Right atrium auricular region (tissue), 2 donors: ENCODE measurements at regions not wholly inside any gene's neighbourhood (a gene's known extent, or its start where the extent isn't known, plus 50 kb on each side); places are given as distances from the start of the nearest gene placed in this dataset.

ENCODE experiments used
- DNase-seq: peaks from one replicate; pipeline ENCODE4 v3.0.0-alpha.2; 2019; ENCODE audit warnings: low spot score
- H3K27ac ChIP-seq, 2 donors: fragments of 200-600 bp; sonication (generic); 1 replicate in 1 of 2; 2 replicates in 1 of 2; pipeline ENCODE4 v1.5.1; 2016 to 2019
- H3K27me3 ChIP-seq, 2 donors: fragments of 200-600 bp; sonication (generic); one replicate each; pipeline versions ENCODE4 v1.5.1 to v1.6.0; 2017 to 2019
- H3K36me3 ChIP-seq: fragments of 200-600 bp; sonication (generic); one replicate; pipeline ENCODE4 v1.5.1; 2016
- H3K4me1 ChIP-seq, 2 donors: fragments of 200-600 bp; sonication (generic); one replicate each; pipeline versions ENCODE4 v1.5.1 to v1.6.0; 2017 to 2019
- H3K4me3 ChIP-seq, 2 donors: fragments of 200-600 bp; sonication (generic); 1 replicate in 1 of 2; 2 replicates in 1 of 2; pipeline ENCODE4 v1.5.1; 2017 to 2019; ENCODE audit warnings: mild to moderate bottlenecking in 1 of 2, moderate library complexity in 1 of 2
- H3K9me3 ChIP-seq, 2 donors: fragments of 200-600 bp; sonication (generic); one replicate each; pipeline ENCODE4 v1.5.1; 2019
- TF ChIP-seq, protein P1 (sequence below), 2 donors: fragments of 200-600 bp; sonication (generic); IDR thresholded peaks; one replicate each; pipeline ENCODE4 v1.5.1; 2019; ENCODE audit warnings: antibody characterized with exemption in 2 of 2

DNA sequence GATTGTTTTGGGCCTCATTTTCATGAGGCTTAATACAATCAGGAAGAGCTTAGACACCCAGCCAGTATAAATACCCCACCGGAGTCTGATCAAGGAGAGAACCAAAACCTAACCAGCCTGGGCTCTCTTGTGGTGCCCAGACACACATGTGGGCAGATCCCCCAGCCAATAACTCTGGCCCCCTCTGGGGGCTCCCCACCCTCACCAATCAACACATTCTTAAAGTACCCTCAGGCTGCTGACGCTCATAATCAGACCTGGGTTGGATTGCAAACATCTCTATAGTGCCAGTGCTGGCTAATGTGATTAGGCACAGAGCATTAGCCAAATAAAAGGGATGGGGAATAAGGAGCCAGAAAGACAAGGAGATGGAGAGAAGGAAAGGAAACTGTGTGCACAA is 329.6 kb downstream of the BCL11A start:
- H3K4me3 ChIP-seq: no peak overlapping the region
- no peaks in the 10 kb centered on the region for H3K4me1 ChIP-seq
- DNase-seq: no peak
- H3K36me3 ChIP-seq: no peaks in the 10 kb centered on the region
- H3K27me3 ChIP-seq: no peaks in the 10 kb centered on the region
- TF ChIP-seq, protein P1, sequence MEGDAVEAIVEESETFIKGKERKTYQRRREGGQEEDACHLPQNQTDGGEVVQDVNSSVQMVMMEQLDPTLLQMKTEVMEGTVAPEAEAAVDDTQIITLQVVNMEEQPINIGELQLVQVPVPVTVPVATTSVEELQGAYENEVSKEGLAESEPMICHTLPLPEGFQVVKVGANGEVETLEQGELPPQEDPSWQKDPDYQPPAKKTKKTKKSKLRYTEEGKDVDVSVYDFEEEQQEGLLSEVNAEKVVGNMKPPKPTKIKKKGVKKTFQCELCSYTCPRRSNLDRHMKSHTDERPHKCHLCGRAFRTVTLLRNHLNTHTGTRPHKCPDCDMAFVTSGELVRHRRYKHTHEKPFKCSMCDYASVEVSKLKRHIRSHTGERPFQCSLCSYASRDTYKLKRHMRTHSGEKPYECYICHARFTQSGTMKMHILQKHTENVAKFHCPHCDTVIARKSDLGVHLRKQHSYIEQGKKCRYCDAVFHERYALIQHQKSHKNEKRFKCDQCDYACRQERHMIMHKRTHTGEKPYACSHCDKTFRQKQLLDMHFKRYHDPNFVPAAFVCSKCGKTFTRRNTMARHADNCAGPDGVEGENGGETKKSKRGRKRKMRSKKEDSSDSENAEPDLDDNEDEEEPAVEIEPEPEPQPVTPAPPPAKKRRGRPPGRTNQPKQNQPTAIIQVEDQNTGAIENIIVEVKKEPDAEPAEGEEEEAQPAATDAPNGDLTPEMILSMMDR (IDR thresholded peaks at IDR 0.05): no peak
- no peak overlapping the region for H3K27ac ChIP-seq
- H3K9me3 ChIP-seq: no peaks in the 10 kb centered on the region

- H3K27ac ChIP-seq: no peak overlapping the region
- no peaks in the 10 kb centered on the region for H3K4me1 ChIP-seq
- TF ChIP-seq, protein P1 (IDR thresholded peaks at IDR 0.05): no peak
- no peak for DNase-seq
- no peaks in the 10 kb centered on the region for H3K36me3 ChIP-seq
- no peak overlapping the region for H3K4me3 ChIP-seq
- no peaks in the 10 kb centered on the region for H3K9me3 ChIP-seq
- H3K27me3 ChIP-seq: no peaks in the 10 kb centered on the region
These were observed 332.4 kb downstream of the BCL11A start for GRCh38 chr2:60221098-60221497.

- no peaks in the 10 kb centered on the region for H3K9me3 ChIP-seq
- no peaks in the 10 kb centered on the region for H3K4me1 ChIP-seq
- TF ChIP-seq, protein P1 (IDR thresholded peaks at IDR 0.05): no peak
- DNase-seq: no peak
- no peak overlapping the region for H3K4me3 ChIP-seq
- H3K27me3 ChIP-seq: no peaks in the 10 kb centered on the region
- H3K36me3 ChIP-seq: no peaks in the 10 kb centered on the region
- no peak overlapping the region for H3K27ac ChIP-seq
These were observed 333.9 kb downstream of the BCL11A start for GRCh38 chr2:60219536-60219935.

- no peak for DNase-seq
- H3K9me3 ChIP-seq: no peaks in the 10 kb centered on the region
- no peaks in the 10 kb centered on the region for H3K27me3 ChIP-seq
- TF ChIP-seq, protein P1 (IDR thresholded peaks at IDR 0.05): no peak
- H3K27ac ChIP-seq: no peak overlapping the region
- no peak overlapping the region for H3K4me3 ChIP-seq
- H3K4me1 ChIP-seq: peaks cover 0 to 8% of the 10 kb centered on the region in 2 donors
- no peaks in the 10 kb centered on the region for H3K36me3 ChIP-seq
These were observed 336.9 kb downstream of the BCL11A start for GRCh38 chr2:60216452-60216995.

GRCh38 chr2:60215386-60215901 is 338.0 kb downstream of the BCL11A start:
- H3K27me3 ChIP-seq: no peaks in the 10 kb centered on the region
- no peaks in the 10 kb centered on the region for H3K9me3 ChIP-seq
- peaks cover 0 to 8% of the 10 kb centered on the region in 2 donors for H3K4me1 ChIP-seq
- no peak overlapping the region for H3K27ac ChIP-seq
- TF ChIP-seq, protein P1 (IDR thresholded peaks at IDR 0.05): no peak
- no peak overlapping the region for H3K4me3 ChIP-seq
- DNase-seq: no peak
- no peaks in the 10 kb centered on the region for H3K36me3 ChIP-seq

DNA sequence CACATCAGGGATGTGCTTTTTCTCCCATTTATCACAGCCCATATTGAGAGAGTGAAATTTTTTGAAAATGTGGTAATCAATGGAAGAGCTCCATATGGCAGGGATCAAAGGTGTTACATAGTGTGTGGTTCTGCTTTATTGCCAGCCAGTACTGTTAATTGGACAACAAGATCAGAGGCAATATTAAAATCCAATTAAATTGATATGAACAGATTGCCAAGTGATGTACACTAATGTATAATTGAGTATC is 338.9 kb downstream of the BCL11A start:
- H3K9me3 ChIP-seq: no peaks in the 10 kb centered on the region
- no peak overlapping the region for H3K4me3 ChIP-seq
- H3K27ac ChIP-seq: no peak overlapping the region
- no peak for DNase-seq
- H3K27me3 ChIP-seq: no peaks in the 10 kb centered on the region
- no peaks in the 10 kb centered on the region for H3K36me3 ChIP-seq
- peaks cover 0 to 8% of the 10 kb centered on the region in 2 donors for H3K4me1 ChIP-seq
- TF ChIP-seq, protein P1 (IDR thresholded peaks at IDR 0.05): no peak
